C4-2B (cell line): ENCODE measurements at regions not wholly inside any gene's neighbourhood (a gene's known extent, or its start where the extent isn't known, plus 50 kb on each side); places are given as distances from the start of the nearest gene placed in this dataset.

Source experiments
- H3K27ac ChIP-seq: fragments of 450-650 bp; 2 replicates; pipeline ENCODE4 v1.5.1; 2017
- ZFX ChIP-seq: fragments of 450-650 bp; IDR thresholded peaks from 2 replicates; pipeline ENCODE4 v1.6.1; 2017
- TF ChIP-seq, protein P1 (sequence below): fragments of 450-650 bp; conservative IDR thresholded peaks from 2 replicates; pipeline ENCODE4 v1.5.1; 2017; ENCODE audit warnings: mild to moderate bottlenecking

DNA sequence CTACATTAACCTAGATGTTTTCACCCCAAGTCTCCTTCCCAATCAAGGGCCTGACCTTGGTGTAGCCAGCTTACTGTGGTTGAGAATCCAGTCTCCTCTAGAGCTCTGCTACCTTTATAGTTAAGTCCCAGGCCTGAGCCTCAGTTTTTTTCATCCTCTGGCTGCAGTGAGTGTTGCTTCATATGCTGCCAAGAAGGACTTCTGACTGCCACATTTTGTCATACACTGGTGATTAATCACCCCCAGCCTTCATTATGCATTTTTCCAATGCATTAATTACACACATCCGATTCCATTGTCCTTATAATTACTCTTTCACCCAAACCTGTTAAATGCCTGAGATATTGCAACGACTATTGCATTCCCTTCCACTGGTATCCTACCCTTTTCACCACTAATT, 66.3 kb upstream of the FGGY start:
- TF ChIP-seq, protein P1, sequence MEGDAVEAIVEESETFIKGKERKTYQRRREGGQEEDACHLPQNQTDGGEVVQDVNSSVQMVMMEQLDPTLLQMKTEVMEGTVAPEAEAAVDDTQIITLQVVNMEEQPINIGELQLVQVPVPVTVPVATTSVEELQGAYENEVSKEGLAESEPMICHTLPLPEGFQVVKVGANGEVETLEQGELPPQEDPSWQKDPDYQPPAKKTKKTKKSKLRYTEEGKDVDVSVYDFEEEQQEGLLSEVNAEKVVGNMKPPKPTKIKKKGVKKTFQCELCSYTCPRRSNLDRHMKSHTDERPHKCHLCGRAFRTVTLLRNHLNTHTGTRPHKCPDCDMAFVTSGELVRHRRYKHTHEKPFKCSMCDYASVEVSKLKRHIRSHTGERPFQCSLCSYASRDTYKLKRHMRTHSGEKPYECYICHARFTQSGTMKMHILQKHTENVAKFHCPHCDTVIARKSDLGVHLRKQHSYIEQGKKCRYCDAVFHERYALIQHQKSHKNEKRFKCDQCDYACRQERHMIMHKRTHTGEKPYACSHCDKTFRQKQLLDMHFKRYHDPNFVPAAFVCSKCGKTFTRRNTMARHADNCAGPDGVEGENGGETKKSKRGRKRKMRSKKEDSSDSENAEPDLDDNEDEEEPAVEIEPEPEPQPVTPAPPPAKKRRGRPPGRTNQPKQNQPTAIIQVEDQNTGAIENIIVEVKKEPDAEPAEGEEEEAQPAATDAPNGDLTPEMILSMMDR: no peak
- no peak for TF ChIP-seq ZFX
- H3K27ac ChIP-seq: no peak overlapping the region

DNA sequence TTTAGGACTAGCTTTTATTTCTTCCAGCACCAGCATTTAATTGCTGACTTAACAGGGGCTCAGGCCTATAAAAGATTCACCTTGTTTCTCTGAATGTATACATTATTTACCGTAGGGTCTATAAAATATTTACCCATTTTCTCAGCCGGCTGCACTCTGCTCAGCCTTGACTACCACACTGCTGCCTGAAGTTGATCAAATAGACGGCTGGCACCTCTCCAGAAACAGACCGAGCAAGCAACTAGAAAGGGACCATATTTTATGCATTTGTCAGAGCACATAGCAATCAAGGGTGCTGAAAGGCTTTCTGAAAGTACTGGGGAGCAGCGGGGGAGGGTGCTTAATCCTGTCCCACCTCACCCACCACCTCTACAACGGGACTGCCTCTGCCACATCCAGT, 64.7 kb upstream of the FGGY start:
- TF ChIP-seq, protein P1: no peak
- TF ChIP-seq ZFX: no peak
- H3K27ac ChIP-seq: no peak overlapping the region

DNA sequence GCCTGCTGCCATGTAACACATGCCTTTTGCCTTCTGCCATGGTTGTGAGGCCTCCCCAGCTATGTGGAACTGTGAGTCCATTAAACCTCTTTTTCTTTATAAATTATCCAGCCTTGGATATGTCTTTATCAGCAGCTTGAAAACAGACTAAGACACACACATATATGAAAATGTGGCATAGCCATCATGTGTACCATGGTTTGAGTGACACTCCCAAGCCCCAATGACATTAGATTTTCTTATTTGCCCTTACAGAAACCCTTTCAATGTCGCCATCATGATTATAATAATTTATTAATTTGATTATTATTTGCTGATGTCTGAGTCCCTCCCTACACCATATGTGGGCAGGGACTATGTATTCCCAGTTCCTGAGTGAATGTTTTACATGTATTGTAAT, 63.5 kb upstream of the FGGY start:
- TF ChIP-seq, protein P1: no peak
- no peak for TF ChIP-seq ZFX
- no peak overlapping the region for H3K27ac ChIP-seq

DNA sequence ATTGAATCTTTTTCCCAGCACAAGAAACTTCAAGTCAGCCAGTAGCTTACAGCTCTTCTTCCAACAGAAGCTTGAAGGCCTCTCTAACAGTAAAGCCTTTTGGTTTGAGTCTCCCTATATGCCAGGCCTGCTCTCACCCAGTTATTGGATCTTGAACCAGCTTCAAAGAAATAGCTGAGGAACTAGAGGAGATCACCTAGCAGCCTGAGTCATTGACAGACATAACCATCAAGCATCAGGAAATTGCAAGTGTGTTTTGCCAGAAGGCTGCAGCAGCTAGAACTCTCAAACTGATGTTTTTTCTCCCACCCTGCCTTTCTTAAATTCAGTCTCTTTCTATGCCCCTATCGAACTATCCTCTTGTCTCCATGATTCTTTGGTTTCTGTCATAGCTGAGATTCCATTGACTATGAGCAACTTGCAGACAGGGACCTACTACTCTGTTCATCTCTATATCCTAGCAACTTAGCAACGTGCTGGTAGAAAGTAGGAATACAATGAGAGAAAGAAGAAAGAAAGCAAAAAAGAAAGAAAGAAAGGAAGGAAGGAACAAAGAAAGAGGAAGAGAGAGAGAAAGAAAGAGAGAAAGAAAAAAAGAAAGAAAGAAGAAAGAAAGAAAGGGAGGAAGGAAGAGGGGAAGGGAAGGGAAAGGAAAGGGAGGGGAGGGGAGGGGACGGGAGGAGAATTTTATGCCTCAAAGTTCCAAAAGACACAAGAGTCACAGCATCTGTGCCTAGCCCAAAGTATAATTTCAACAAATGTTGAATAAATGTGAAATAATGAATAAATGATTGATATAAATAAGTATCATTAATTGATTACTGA, 60.0 kb upstream of the FGGY start:
- H3K27ac ChIP-seq: no peak overlapping the region
- TF ChIP-seq, protein P1: no peak

- H3K27ac ChIP-seq: no peak overlapping the region
- TF ChIP-seq, protein P1: no peak
- TF ChIP-seq ZFX: no peak
Measured at GRCh38 chr1:59237900-59238299, 59.0 kb upstream of the FGGY start.

GRCh38 chr1:59238333-59238934, 58.5 kb upstream of the FGGY start:
- TF ChIP-seq, protein P1: no peak
- TF ChIP-seq ZFX: no peak
- no peak overlapping the region for H3K27ac ChIP-seq

GRCh38 chr1:59238993-59239392, 57.9 kb upstream of the FGGY start:
- no peak overlapping the region for H3K27ac ChIP-seq
- TF ChIP-seq, protein P1: no peak
- TF ChIP-seq ZFX: no peak
